ENCODE measurements at regions not wholly inside any gene's neighbourhood (a gene's known extent, or its start where the extent isn't known, plus 50 kb on each side); places are given as distances from the start of the nearest gene placed in this dataset.

DNA sequence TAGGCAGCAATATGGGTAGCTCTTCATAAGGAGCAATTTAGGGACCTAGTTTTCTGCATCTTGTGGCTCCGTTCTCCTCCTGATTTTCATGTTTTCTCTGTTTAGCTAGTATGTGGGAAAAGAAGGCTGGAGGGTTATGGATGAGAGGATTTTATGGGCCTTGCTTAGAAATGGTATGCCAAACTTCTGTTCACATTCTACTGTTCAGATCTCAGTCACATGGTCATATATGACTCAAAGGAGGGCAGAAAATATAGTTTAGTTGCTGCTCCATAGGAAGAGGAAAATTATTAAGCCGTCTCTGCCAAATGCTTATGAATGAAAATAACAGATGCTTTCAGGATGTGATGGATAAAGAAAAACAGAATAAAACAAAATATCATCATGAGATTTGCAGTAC lies 361.8 kb upstream of the CWC22 start:
- H3K4me3 ChIP-seq (replicated peaks; ENCODE audit: low read depth, low read length): no peak overlapping the region
- DNase-seq (ENCODE audit: extremely low read depth, low read depth): no peak
- TF ChIP-seq, protein P1, sequence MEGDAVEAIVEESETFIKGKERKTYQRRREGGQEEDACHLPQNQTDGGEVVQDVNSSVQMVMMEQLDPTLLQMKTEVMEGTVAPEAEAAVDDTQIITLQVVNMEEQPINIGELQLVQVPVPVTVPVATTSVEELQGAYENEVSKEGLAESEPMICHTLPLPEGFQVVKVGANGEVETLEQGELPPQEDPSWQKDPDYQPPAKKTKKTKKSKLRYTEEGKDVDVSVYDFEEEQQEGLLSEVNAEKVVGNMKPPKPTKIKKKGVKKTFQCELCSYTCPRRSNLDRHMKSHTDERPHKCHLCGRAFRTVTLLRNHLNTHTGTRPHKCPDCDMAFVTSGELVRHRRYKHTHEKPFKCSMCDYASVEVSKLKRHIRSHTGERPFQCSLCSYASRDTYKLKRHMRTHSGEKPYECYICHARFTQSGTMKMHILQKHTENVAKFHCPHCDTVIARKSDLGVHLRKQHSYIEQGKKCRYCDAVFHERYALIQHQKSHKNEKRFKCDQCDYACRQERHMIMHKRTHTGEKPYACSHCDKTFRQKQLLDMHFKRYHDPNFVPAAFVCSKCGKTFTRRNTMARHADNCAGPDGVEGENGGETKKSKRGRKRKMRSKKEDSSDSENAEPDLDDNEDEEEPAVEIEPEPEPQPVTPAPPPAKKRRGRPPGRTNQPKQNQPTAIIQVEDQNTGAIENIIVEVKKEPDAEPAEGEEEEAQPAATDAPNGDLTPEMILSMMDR (IDR thresholded peaks at IDR 0.05; ENCODE audit: low read depth, low read length, missing control alignments): no peak

DNA sequence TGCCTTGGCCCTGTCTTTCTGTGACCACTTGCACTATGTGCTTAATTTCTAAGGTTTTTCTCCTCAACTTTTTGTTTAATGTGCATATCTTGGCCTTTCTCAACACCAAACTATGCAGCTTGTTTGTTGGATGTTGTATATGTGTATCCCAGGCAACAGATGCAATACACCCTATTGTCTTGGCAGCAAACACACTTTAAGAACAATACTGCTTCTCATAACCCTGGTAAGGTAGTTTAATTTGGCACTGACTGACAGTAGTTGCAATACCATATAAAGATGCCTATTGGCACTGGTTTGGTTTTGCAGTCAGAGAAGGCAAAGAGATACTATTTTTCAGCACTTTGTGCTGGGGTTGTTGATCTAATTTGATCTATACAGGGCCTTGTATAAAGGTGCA lies 360.7 kb upstream of the CWC22 start:
- TF ChIP-seq, protein P1 (IDR thresholded peaks at IDR 0.05; ENCODE audit: low read depth, low read length, missing control alignments): no peak
- DNase-seq (ENCODE audit: extremely low read depth, low read depth): no peak
- H3K4me3 ChIP-seq (replicated peaks; ENCODE audit: low read depth, low read length): no peak overlapping the region

DNA sequence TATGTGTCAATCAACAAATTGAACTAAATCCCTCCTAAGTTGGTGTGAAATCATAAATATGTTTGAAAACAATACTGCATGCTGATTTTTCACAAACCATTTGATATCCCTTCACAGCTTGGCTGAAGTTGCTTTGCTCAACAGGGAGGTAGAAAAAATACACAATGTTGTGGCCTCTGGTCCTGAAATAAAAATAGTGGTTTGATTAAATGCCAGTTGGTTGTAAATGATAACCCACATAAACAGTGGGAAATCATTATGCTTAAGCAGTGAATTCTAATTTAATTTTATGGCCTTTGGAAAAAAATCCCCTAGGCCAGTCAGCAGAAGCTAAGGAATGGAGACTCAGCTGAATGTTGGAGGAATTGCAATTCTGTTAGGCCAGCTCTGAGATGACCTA lies 359.4 kb upstream of the CWC22 start:
- TF ChIP-seq, protein P1 (IDR thresholded peaks at IDR 0.05; ENCODE audit: low read depth, low read length, missing control alignments): no peak
- no peak for DNase-seq (ENCODE audit: extremely low read depth, low read depth)
- no peak overlapping the region for H3K4me3 ChIP-seq (replicated peaks; ENCODE audit: low read depth, low read length)

DNA sequence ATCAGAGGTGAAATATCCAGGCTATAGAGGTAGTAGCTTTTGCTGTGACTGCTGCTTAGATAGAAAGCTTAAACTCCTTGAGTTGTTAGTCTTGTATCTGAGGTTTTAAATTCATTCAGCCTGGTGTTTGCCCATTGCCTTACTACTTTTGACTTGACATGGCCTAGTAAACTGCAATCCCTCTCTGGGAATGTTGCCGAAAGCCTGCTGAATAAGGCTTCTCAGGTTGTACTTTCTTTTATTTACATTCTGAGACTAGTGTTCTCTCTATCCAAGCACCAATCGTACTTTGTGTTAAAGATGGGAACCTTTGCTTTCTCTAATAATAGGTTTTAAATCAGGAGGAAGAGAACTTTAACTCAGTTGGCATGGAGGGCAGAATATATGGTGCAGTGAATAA lies 357.6 kb upstream of the CWC22 start:
- DNase-seq (ENCODE audit: extremely low read depth, low read depth): no peak
- no peak overlapping the region for H3K4me3 ChIP-seq (replicated peaks; ENCODE audit: low read depth, low read length)
- TF ChIP-seq, protein P1 (IDR thresholded peaks at IDR 0.05; ENCODE audit: low read depth, low read length, missing control alignments): no peak

DNA sequence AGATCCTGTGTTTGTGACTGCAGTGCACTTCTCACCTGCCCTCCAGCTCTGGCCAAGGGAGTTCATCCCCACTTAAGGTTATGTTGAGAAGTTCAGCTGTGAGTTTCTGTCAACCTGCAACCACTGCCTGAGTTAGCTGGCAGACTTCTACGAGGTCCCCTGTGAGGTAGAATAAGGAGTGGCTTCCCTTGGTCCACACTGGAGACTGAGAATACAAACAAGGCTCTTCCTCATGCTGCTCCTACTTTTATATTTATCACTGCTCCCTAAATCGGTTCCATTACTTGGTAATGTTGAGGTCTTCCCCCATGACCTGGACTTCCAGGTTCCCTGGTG lies 353.2 kb upstream of the CWC22 start:
- H3K4me3 ChIP-seq (replicated peaks; ENCODE audit: low read depth, low read length): no peak overlapping the region
- TF ChIP-seq, protein P1 (IDR thresholded peaks at IDR 0.05; ENCODE audit: low read depth, low read length, missing control alignments): no peak
- DNase-seq (ENCODE audit: extremely low read depth, low read depth): no peak

DNA sequence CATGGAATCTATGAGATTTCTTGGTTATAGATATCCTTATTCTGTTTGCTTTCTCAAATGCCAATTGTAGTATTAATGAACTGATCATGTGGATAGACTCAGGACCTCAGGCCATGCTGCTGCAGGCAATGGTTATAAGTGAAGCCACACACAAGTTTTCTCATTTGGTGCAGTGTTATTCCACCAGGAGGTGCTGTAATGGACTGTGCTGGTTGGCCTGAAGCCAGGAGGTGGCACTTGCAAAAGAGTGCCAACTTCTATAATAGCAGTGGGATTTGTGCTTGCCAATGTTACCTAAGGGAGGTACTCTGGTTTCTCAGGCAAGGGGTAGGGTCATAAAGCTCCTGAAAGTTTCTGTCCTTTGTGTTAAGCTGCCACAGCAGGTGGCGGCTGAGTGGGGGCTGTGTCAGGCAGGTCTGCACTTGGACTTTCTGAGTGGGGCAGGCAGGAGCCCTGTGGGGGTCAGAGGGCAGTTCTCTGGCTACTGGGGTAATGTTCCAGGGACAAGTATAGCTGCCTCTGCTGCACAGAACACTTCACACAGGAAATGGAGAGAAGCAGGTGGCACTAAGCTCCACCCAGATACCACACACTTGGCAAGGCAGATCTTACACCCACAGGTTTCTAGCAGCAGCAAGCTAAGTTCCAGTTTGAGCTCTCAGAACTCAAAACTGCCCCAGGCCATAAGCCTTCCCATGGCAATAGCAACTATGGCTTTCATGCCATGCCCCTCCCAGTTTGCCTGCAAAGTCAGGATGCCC lies 352.6 kb upstream of the CWC22 start:
- TF ChIP-seq, protein P1 (IDR thresholded peaks at IDR 0.05; ENCODE audit: low read depth, low read length, missing control alignments): peak; percentile 20
- H3K4me3 ChIP-seq (replicated peaks; ENCODE audit: low read depth, low read length): no peak overlapping the region
- DNase-seq (ENCODE audit: extremely low read depth, low read depth): no peak

DNA sequence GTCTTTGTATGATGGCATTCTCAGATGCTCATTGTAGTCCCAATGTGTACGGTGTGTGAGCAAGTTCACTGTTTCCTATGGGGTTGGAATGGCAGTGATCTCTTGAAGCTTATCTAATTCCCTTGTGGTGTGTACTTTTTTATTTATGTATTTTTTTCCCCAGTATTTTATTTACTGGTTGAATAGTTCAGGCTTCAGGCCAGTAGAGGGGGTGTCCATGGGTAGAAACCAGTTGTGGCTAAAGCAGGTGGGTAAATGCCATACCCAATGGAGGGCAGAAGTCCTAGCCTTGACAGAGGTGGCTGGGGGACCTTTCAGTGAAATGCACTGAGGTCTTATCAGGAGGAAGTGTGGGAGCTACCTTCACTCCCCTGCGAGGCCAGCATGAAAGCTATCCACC lies 351.4 kb upstream of the CWC22 start:
- DNase-seq (ENCODE audit: extremely low read depth, low read depth): no peak
- TF ChIP-seq, protein P1 (IDR thresholded peaks at IDR 0.05; ENCODE audit: low read depth, low read length, missing control alignments): no peak
- H3K4me3 ChIP-seq (replicated peaks; ENCODE audit: low read depth, low read length): no peak overlapping the region

Data from HFF-Myc (cell line).